Mesendoderm (in vitro differentiated cells): ENCODE measurements at regions not wholly inside any gene's neighbourhood (a gene's known extent, or its start where the extent isn't known, plus 50 kb on each side); places are given as distances from the start of the nearest gene placed in this dataset.
A peak's percentile ranks its signal among the peaks of the same experiment; 100 is the strongest.

Source experiments
- DNase-seq: peaks from one replicate; pipeline ENCODE4 v3.0.0; 2013
- H2AK5ac ChIP-seq: 2 replicates; pipeline ENCODE4 v1.6.1; 2013; ENCODE audit warnings: low read length, inconsistent platforms
- H2BK120ac ChIP-seq: 2 replicates; pipeline ENCODE4 v1.6.1; 2013; ENCODE audit warnings: low read depth, mild to moderate bottlenecking, low read length, moderate library complexity, mixed read lengths
- H2BK15ac ChIP-seq: replicated peaks from 2 replicates; pipeline ENCODE4 v1.6.1; 2013; ENCODE audit warnings: low read depth, mild to moderate bottlenecking, moderate library complexity
- H2BK5ac ChIP-seq: 2 replicates; pipeline ENCODE4 v1.6.1; 2013; ENCODE audit warnings: low read length, inconsistent platforms
- H3K18ac ChIP-seq: 2 replicates; pipeline ENCODE4 v1.6.1; 2013; ENCODE audit warnings: mild to moderate bottlenecking, low read length, mixed read lengths
- H3K23ac ChIP-seq: one replicate; pipeline ENCODE4 v1.6.1; 2013; ENCODE audit warnings: low read length
- H3K27ac ChIP-seq: 2 replicates; pipeline ENCODE4 v1.5.1; 2013; ENCODE audit warnings: low read depth, mild to moderate bottlenecking, inconsistent platforms, low read length, moderate library complexity
- H3K27me3 ChIP-seq: 2 replicates; pipeline ENCODE4 v1.6.1; 2013; ENCODE audit warnings: low read length, control low read depth, mild to moderate bottlenecking, inconsistent platforms; ENCODE audit not compliant: insufficient read depth, poor library complexity
- H3K36me3 ChIP-seq: 2 replicates; pipeline ENCODE4 v1.6.1; 2013; ENCODE audit warnings: low read length, inconsistent platforms; ENCODE audit not compliant: control insufficient read depth, insufficient read depth
- H3K4ac ChIP-seq: one replicate; pipeline ENCODE4 v1.6.1; 2013; ENCODE audit warnings: low read depth, mild to moderate bottlenecking, low read length, moderate library complexity
- H3K4me1 ChIP-seq: 2 replicates; pipeline ENCODE4 v1.6.1; 2013; ENCODE audit warnings: low read depth, low read length, inconsistent platforms; ENCODE audit not compliant: control insufficient read depth
- H3K4me2 ChIP-seq: 2 replicates; pipeline ENCODE4 v1.6.1; 2013; ENCODE audit warnings: low read length
- H3K4me3 ChIP-seq: 2 replicates; pipeline ENCODE4 v1.5.1; 2013; ENCODE audit warnings: mild to moderate bottlenecking, low read length
- H3K56ac ChIP-seq: one replicate; pipeline ENCODE4 v1.6.1; 2013; ENCODE audit warnings: low read length
- H3K79me1 ChIP-seq: 2 replicates; pipeline ENCODE4 v1.6.1; 2013; ENCODE audit warnings: low read length, inconsistent platforms
- H3K79me2 ChIP-seq: 2 replicates; pipeline ENCODE4 v1.6.1; 2013; ENCODE audit warnings: mild to moderate bottlenecking, low read length; ENCODE audit not compliant: control insufficient read depth, insufficient read depth
- H3K9ac ChIP-seq: 2 replicates; pipeline ENCODE4 v1.6.1; 2013; ENCODE audit warnings: low read length, inconsistent platforms
- H4K5ac ChIP-seq: one replicate; pipeline ENCODE4 v1.6.1; 2013; ENCODE audit warnings: low read length
- H4K8ac ChIP-seq: one replicate; pipeline ENCODE4 v1.6.1; 2013; ENCODE audit warnings: low read depth, mild to moderate bottlenecking, control low read depth, low read length, moderate library complexity
- WGBS: extraction: QIAGEN DNeasy Blood & Tissue Kit; methylation state at CpG from one replicate; pipeline ENCODE4 v1.1.7; 2013; ENCODE audit warnings: low lambda C conversion rate, missing lambda C conversion rate; ENCODE audit not compliant: insufficient coverage; ENCODE audit errors: extremely low coverage; 5-methylcytosine and 5-hydroxymethylcytosine counted together

DNA sequence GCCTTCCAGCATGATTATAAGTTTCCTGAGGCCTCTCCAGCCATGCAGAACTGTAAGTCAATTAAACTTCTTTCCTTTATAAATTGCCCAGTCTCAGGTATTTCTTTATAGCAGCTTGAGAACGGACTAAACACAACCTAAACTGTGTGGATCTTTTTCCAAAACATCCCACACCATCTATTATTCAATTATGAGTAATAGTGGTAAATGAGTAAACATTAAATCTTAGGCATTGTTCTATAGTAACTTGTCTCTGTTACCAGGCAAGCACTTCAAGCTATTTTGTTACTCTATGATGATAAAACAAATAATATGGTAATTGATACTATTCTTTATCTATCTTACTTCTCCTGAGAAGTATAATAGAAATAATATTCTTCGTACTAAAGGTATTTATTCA is 536.9 kb upstream of the CHAC2 start:
- H3K79me1 ChIP-seq = no peaks in the 10 kb centered on the region
- H3K9ac ChIP-seq = no peak overlapping the region
- H2BK15ac ChIP-seq = no peak overlapping the region
- no peak overlapping the region for H4K8ac ChIP-seq
- no peak overlapping the region for H2AK5ac ChIP-seq
- no peak overlapping the region for H3K23ac ChIP-seq
- no peak overlapping the region for H3K4me2 ChIP-seq
- H3K27ac ChIP-seq = no peak overlapping the region
- H2BK5ac ChIP-seq = no peak overlapping the region
- H3K56ac ChIP-seq = no peak overlapping the region
- H3K79me2 ChIP-seq = no peaks in the 10 kb centered on the region
- H3K4ac ChIP-seq = no peak overlapping the region
- H2BK120ac ChIP-seq = no peak overlapping the region
- WGBS = no CpG with 5 or more reads among the region's 2 CpGs
- no peak overlapping the region for H3K18ac ChIP-seq
- no peaks in the 10 kb centered on the region for H3K36me3 ChIP-seq
- H3K27me3 ChIP-seq = no peaks in the 10 kb centered on the region
- no peak overlapping the region for H3K4me3 ChIP-seq
- DNase-seq = no peak
- H3K4me1 ChIP-seq = no peaks in the 10 kb centered on the region
- no peak overlapping the region for H4K5ac ChIP-seq

DNA sequence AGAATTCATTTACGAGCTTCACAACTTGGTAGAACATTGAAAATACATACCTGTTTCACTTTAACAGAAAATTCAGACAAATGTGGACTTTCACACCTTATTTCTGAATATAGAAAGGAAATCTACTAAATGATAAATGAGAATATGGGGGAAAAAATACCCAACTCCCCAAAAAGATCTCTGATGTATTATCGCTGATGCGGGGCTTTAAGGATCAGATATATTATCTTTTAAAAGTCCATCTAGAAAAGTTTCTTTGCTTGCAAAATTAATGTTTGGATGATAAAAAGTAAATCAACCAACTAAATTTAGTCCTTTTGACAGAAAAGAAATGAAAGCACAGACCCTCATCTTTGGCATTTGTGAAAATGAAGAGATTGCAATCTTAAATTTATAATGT is 540.1 kb upstream of the CHAC2 start:
- Histone ChIP-seq H3K79me1 (no peaks in the 10 kb centered on the region), H3K27me3 (no peaks in the 10 kb centered on the region), H3K4me1 (no peaks in the 10 kb centered on the region), H3K9ac (no peak overlapping the region), H3K18ac (no peak overlapping the region), H3K23ac (no peak overlapping the region), H2BK15ac (no peak overlapping the region), H4K8ac (no peak overlapping the region), H3K27ac (no peak overlapping the region), H3K79me2 (no peaks in the 10 kb centered on the region), H3K4me2 (no peak overlapping the region), H2BK120ac (no peak overlapping the region), H2BK5ac (no peak overlapping the region), H3K56ac (no peak overlapping the region), H4K5ac (no peak overlapping the region), H3K4ac (no peak overlapping the region), H3K36me3 (no peaks in the 10 kb centered on the region), H2AK5ac (no peak overlapping the region), H3K4me3 (no peak overlapping the region)
- no peak for DNase-seq
- WGBS = no CpG with 5 or more reads among the region's 3 CpGs

DNA sequence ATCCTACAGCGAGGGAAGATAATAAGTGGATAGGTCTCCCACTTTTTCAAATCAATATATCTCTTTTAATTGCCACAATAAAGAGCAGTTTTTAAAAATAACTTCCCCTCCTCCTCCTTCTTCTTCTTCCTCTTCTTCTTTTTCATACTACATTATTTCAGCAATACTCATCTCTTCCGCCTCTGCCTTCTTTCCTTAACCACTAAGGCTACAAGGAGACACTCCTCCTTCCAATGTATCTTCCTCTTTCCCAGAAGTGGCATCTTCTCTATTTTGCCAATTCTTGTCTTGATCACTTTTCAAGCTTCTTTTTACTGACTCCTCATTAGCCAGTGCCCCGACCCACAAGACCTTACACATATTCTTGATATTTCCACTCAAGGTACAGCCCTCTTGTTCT is 546.6 kb upstream of the CHAC2 start:
- Histone ChIP-seq H3K36me3 (no peaks in the 10 kb centered on the region), H3K23ac (no peak overlapping the region), H2AK5ac (no peak overlapping the region), H3K4me3 (no peak overlapping the region), H3K27me3 (no peaks in the 10 kb centered on the region), H2BK5ac (no peak overlapping the region), H3K56ac (no peak overlapping the region), H3K18ac (no peak overlapping the region), H3K27ac (no peak overlapping the region), H4K5ac (no peak overlapping the region), H2BK120ac (no peak overlapping the region), H2BK15ac (no peak overlapping the region), H3K79me1 (no peaks in the 10 kb centered on the region), H3K79me2 (no peaks in the 10 kb centered on the region), H4K8ac (no peak overlapping the region), H3K4me2 (no peak overlapping the region), H3K4ac (no peak overlapping the region), H3K4me1 (no peaks in the 10 kb centered on the region), H3K9ac (no peak overlapping the region)
- DNase-seq = no peak
- WGBS = 100% methylated on average over 1 of the region's 3 CpGs

DNA sequence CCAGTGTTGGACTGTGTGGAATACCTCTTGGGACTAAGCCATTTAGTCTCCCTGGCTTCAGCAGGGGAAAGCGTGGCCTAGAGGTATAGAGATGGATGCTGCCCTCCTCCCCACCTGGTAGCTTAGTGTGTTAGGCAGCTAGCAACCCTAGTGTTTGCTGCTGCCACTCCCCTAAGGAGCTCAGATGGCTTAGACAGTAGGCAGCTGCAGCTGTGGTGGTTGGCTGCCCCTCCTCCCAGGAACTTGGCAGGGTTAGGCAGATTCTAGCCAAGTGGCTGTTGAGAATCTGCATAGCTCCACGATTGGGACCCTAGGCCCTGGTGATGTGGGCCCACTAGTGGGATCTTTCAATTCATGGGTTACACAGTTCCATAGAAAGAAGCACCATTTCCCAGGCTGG is 550.4 kb upstream of the CHAC2 start:
- Histone ChIP-seq H3K79me2 (no peaks in the 10 kb centered on the region), H3K23ac (no peak overlapping the region), H3K18ac (no peak overlapping the region), H3K4me3 (no peak overlapping the region), H4K5ac (no peak overlapping the region), H3K79me1 (no peaks in the 10 kb centered on the region), H3K4ac (no peak overlapping the region), H2AK5ac (no peak overlapping the region), H4K8ac (no peak overlapping the region), H2BK5ac (no peak overlapping the region), H3K27me3 (no peaks in the 10 kb centered on the region), H3K4me1 (no peaks in the 10 kb centered on the region), H3K4me2 (no peak overlapping the region), H3K9ac (no peak overlapping the region), H3K27ac (no peak overlapping the region), H2BK15ac (no peak overlapping the region), H3K56ac (no peak overlapping the region), H3K36me3 (no peaks in the 10 kb centered on the region), H2BK120ac (no peak overlapping the region)
- WGBS = no CpG with 5 or more reads among the region's 2 CpGs
- DNase-seq = no peak

DNA sequence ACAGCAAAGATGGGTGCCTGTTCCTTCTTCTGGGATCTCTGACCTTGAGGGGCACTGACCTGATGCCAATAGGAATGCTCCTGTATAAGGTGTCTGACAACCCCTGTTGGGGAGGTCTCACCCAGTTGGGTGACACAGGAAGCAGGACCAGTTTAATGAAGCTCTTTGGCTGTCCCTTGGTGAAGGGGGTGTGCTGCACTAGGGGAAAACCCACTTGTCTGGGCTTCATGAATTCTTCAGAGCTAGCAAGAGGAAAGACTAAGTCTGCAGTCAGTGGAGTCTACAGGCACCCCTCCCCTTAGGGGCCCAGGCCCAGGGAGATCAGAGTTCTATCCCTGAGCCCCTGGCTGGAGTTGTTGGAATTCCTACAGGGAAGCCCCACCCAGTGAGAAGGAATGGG is 550.8 kb upstream of the CHAC2 start:
- H3K18ac ChIP-seq = no peak overlapping the region
- no peak overlapping the region for H2BK120ac ChIP-seq

DNA sequence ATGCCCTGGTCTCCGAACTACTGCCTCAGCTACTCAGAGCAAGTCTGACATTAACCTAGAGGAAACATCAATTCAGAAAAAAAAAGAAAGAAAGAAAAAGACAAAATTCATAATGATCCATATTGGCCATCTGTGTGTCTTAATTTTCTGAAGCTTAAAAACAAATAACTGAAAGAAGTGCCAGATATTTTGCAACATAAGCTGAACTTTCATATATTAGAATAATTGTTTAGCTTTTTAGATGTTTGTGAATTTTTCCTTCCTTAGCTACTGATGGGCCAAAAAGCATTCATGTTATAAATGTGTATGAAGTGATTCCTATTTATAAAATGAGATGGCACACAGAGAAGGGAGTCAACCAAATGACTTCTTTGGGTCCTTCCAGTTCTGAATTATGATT is 555.0 kb upstream of the CHAC2 start:
- H3K79me1 ChIP-seq = no peaks in the 10 kb centered on the region
- H4K5ac ChIP-seq = no peak overlapping the region
- H3K23ac ChIP-seq = no peak overlapping the region
- no CpG with 5 or more reads among the region's 1 CpG for WGBS
- H3K9ac ChIP-seq = no peak overlapping the region
- no peak overlapping the region for H3K4me2 ChIP-seq
- H2BK5ac ChIP-seq = no peak overlapping the region
- H3K4ac ChIP-seq = no peak overlapping the region
- H3K36me3 ChIP-seq = no peaks in the 10 kb centered on the region
- H3K4me1 ChIP-seq = no peaks in the 10 kb centered on the region
- H2BK120ac ChIP-seq = no peak overlapping the region
- H4K8ac ChIP-seq = no peak overlapping the region
- no peaks in the 10 kb centered on the region for H3K27me3 ChIP-seq
- H3K56ac ChIP-seq = no peak overlapping the region
- no peak overlapping the region for H3K4me3 ChIP-seq
- H2AK5ac ChIP-seq = no peak overlapping the region
- no peak for DNase-seq
- no peak overlapping the region for H2BK15ac ChIP-seq
- H3K79me2 ChIP-seq = no peaks in the 10 kb centered on the region
- no peak overlapping the region for H3K27ac ChIP-seq
- H3K18ac ChIP-seq = peak overlapping the region; percentile 51

More for the DNA sequence above, 550.8 kb upstream of the CHAC2 start:
- no peak for DNase-seq
- Histone ChIP-seq H3K27me3 (no peaks in the 10 kb centered on the region), H3K79me2 (no peaks in the 10 kb centered on the region), H3K23ac (no peak overlapping the region), H2BK5ac (no peak overlapping the region), H4K8ac (no peak overlapping the region), H3K4me3 (no peak overlapping the region), H3K56ac (no peak overlapping the region), H3K9ac (no peak overlapping the region), H2BK15ac (no peak overlapping the region), H3K4me1 (no peaks in the 10 kb centered on the region), H2AK5ac (no peak overlapping the region), H4K5ac (no peak overlapping the region), H3K4ac (no peak overlapping the region), H3K36me3 (no peaks in the 10 kb centered on the region), H3K79me1 (no peaks in the 10 kb centered on the region), H3K27ac (no peak overlapping the region), H3K4me2 (no peak overlapping the region)
